ENCODE measurements at regions not wholly inside any gene's neighbourhood (a gene's known extent, or its start where the extent isn't known, plus 50 kb on each side); places are given as distances from the start of the nearest gene placed in this dataset.

GRCh38 chr1:14451217-14451616 lies 147.3 kb upstream of the KAZN start:
- no peak for TF ChIP-seq CREB3 (CRISPR knock-in tag; IDR thresholded peaks at IDR 0.05)
- no peak for TF ChIP-seq CTCF (CRISPR knock-in tag; IDR thresholded peaks at IDR 0.05)
- TF ChIP-seq MLX (CRISPR knock-in tag; IDR thresholded peaks at IDR 0.05) = no peak
- no peak for TF ChIP-seq EZH2 (conservative IDR thresholded peaks at IDR 0.05; ENCODE audit: low read depth, low read length)
